ENCODE measurements at regions not wholly inside any gene's neighbourhood (a gene's known extent, or its start where the extent isn't known, plus 50 kb on each side); places are given as distances from the start of the nearest gene placed in this dataset.

DNA sequence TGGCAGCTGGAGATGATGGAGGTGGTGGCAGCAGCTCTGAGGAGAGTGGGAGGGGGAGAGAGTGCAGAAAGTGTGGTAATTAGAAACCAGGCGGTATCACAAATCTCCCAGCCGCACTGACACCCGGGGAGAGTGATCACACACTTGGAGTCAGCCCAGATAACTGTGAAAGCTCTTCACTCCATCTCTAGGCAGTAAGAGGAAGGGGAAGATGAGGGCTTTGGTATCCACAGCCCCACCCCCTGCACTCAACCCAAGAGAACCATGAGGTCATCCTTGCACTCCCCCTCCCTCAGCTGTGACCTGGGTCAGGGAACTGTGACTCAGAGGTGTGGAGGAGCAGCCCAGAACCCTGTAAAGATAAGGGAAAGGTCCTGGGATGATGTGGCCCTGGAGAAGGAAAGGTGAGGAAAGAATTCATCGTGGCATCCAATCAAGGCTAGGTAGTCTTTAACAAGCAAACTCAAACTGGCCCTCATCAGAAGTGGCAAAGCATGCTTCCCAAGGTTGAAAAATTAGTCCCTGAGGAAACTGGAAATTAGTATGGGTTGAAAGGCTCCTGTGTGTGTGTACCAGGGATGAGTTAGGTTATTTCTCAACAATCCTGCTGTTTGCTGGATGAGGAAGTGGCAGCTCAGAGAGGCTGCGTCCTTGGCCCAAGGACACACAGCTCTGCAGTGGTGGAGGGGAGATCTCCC lies 111.0 kb upstream of the LHX5 start:
- no peak for DNase-seq
- intact Hi-C loops (cut with DNase I) = no loop called here
- H3K4me3 ChIP-seq (replicated peaks in 1 of 3) = no peak overlapping the region
- H3K9me3 ChIP-seq = no peaks in the 10 kb centered on the region
- no peak for TF ChIP-seq POLR2A (IDR thresholded peaks at IDR 0.05)
- TF ChIP-seq, protein P1, sequence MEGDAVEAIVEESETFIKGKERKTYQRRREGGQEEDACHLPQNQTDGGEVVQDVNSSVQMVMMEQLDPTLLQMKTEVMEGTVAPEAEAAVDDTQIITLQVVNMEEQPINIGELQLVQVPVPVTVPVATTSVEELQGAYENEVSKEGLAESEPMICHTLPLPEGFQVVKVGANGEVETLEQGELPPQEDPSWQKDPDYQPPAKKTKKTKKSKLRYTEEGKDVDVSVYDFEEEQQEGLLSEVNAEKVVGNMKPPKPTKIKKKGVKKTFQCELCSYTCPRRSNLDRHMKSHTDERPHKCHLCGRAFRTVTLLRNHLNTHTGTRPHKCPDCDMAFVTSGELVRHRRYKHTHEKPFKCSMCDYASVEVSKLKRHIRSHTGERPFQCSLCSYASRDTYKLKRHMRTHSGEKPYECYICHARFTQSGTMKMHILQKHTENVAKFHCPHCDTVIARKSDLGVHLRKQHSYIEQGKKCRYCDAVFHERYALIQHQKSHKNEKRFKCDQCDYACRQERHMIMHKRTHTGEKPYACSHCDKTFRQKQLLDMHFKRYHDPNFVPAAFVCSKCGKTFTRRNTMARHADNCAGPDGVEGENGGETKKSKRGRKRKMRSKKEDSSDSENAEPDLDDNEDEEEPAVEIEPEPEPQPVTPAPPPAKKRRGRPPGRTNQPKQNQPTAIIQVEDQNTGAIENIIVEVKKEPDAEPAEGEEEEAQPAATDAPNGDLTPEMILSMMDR (IDR thresholded peaks at IDR 0.05) = no peak
- no peak overlapping the region for H3K27ac ChIP-seq
- WGBS, 2 donors = 25 to 33% methylated on average over 5 of the region's 5 CpGs
- no peaks in the 10 kb centered on the region for H3K4me1 ChIP-seq
- no peaks in the 10 kb centered on the region for H3K27me3 ChIP-seq
- H3K36me3 ChIP-seq = no peaks in the 10 kb centered on the region

- H3K27me3 ChIP-seq = no peaks in the 10 kb centered on the region
- H3K4me1 ChIP-seq = peaks cover 0 to 10% of the 10 kb centered on the region in 2 donors
- H3K9me3 ChIP-seq = no peaks in the 10 kb centered on the region
- intact Hi-C loops (cut with DNase I) = no loop called here
- H3K4me3 ChIP-seq (replicated peaks in 1 of 3) = no peak overlapping the region
- H3K27ac ChIP-seq = no peak overlapping the region
- TF ChIP-seq POLR2A (IDR thresholded peaks at IDR 0.05) = no peak
- no peak for DNase-seq
- H3K36me3 ChIP-seq = no peaks in the 10 kb centered on the region
Measured at GRCh38 chr12:113581342-113581741, 109.7 kb upstream of the LHX5 start.

- H3K4me1 ChIP-seq = peaks cover 0 to 17% of the 10 kb centered on the region in 2 donors
- H3K9me3 ChIP-seq = no peaks in the 10 kb centered on the region
- 0 to 9% methylated on average over 2 of the region's 2 CpGs for WGBS, 2 donors
- no peak overlapping the region for H3K27ac ChIP-seq
- H3K27me3 ChIP-seq = no peaks in the 10 kb centered on the region
- DNase-seq = no peak
- intact Hi-C loops (cut with DNase I) = no loop called here
- TF ChIP-seq, protein P1 (IDR thresholded peaks at IDR 0.05) = no peak
- no peak for TF ChIP-seq POLR2A (IDR thresholded peaks at IDR 0.05)
- no peak overlapping the region for H3K4me3 ChIP-seq (replicated peaks in 1 of 3)
- no peaks in the 10 kb centered on the region for H3K36me3 ChIP-seq
Measured at GRCh38 chr12:113580437-113580836, 108.8 kb upstream of the LHX5 start.

GRCh38 chr12:113577464-113578129 lies 105.9 kb upstream of the LHX5 start:
- Histone ChIP-seq H3K27me3 (no peaks in the 10 kb centered on the region), H3K4me3 (replicated peaks in 1 of 3) (no peak overlapping the region), H3K36me3 (no peaks in the 10 kb centered on the region), H3K27ac (no peak overlapping the region), H3K9me3 (no peaks in the 10 kb centered on the region), H3K4me1 (peaks cover 0 to 22% of the 10 kb centered on the region in 2 donors)
- TF ChIP-seq, protein P1 (IDR thresholded peaks at IDR 0.05) = no peak
- no peak for TF ChIP-seq POLR2A (IDR thresholded peaks at IDR 0.05)
- DNase-seq = no peak
- intact Hi-C loops (cut with DNase I) = no loop called here
- WGBS, 2 donors = 41 to 59% methylated on average over 7 of the region's 7 CpGs

DNA sequence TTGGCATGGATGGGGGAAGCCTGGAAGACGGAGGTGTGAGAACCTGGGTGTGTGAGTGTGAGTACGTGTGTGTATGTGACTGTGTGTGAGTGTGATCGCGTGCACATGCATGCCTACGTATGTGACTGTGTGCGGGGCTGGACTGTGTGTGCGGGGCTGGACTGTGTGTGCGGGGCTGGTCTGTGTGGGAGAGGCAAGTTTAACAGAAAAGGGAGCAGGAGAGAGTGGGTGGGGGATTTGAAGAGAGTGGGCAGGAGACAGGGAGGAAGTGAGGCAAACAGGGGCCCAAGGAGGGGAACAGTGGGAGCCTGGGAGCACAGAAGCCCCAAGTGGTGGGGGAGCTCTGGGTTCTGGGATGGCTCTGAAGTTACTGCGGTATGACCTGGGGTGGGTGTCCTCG lies 103.7 kb upstream of the LHX5 start:
- Histone ChIP-seq H3K9me3 (no peaks in the 10 kb centered on the region), H3K27ac (no peak overlapping the region), H3K36me3 (no peaks in the 10 kb centered on the region), H3K27me3 (no peaks in the 10 kb centered on the region), H3K4me3 (replicated peaks in 1 of 3) (no peak overlapping the region), H3K4me1 (peaks cover 0 to 22% of the 10 kb centered on the region in 2 donors)
- no peak for TF ChIP-seq POLR2A (IDR thresholded peaks at IDR 0.05)
- TF ChIP-seq, protein P1 (IDR thresholded peaks at IDR 0.05) = no peak
- DNase-seq = no peak
- 72 to 81% methylated on average over 10 of the region's 10 CpGs for WGBS, 2 donors
- intact Hi-C loops (cut with DNase I) = no loop called here
